ENCODE measurements at regions not wholly inside any gene's neighbourhood (a gene's known extent, or its start where the extent isn't known, plus 50 kb on each side); places are given as distances from the start of the nearest gene placed in this dataset.

GRCh38 chr20:55116598-55116997, 641.2 kb downstream of the DOK5 start:
- Histone ChIP-seq H3K4me1 (no peaks in the 10 kb centered on the region), H3K27ac (no peak overlapping the region), H3K27me3 (no peaks in the 10 kb centered on the region), H3K36me3 (no peaks in the 10 kb centered on the region), H3K4me3 (no peak overlapping the region), H3K9me3 (no peaks in the 10 kb centered on the region)
- ATAC-seq (ENCODE audit: low FRiP score in 2 of 2) (no peak), DNase-seq (no peak)
- WGBS, 2 donors: 78 to 84% methylated on average over 4 of the region's 4 CpGs
- TF ChIP-seq POLR2A (IDR thresholded peaks at IDR 0.05) (no peak), POLR2AphosphoS5 (IDR thresholded peaks at IDR 0.05) (no peak), CTCF (IDR thresholded peaks at IDR 0.05) (no peak), EP300 (IDR thresholded peaks at IDR 0.05) (no peak)

DNA sequence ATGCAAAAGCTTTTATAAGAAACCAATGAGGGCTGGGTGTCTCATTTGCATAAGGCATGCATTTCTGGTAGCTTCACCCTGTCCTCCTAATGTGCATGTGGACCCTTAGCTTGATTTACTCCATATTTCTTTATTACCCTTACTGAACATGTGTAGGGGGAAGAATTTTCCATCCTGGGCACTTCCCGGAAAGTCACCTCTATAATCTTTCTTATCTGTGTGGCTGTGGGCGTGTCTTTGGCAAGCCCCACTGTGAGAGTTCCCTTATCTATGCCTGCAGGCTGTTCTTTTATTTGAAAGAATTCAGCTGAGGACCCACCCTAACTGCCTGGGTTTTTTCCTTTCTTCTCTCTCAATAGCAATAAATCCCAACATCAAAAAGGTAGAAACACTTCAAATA, 627.8 kb downstream of the DOK5 start:
- no peaks in the 10 kb centered on the region for H3K36me3 ChIP-seq
- no peaks in the 10 kb centered on the region for H3K27me3 ChIP-seq
- ATAC-seq (ENCODE audit: low FRiP score in 2 of 2): no peak
- no peaks in the 10 kb centered on the region for H3K9me3 ChIP-seq
- H3K27ac ChIP-seq: no peak overlapping the region
- no peak overlapping the region for H3K4me3 ChIP-seq
- WGBS, 2 donors: 31 to 38% methylated on average over 2 of the region's 2 CpGs
- no peak for DNase-seq
- no peak for TF ChIP-seq POLR2A (IDR thresholded peaks at IDR 0.05)
- TF ChIP-seq CTCF (IDR thresholded peaks at IDR 0.05): no peak
- no peak for TF ChIP-seq EP300 (IDR thresholded peaks at IDR 0.05)
- no peak for TF ChIP-seq POLR2AphosphoS5 (IDR thresholded peaks at IDR 0.05)
- no peaks in the 10 kb centered on the region for H3K4me1 ChIP-seq

DNA sequence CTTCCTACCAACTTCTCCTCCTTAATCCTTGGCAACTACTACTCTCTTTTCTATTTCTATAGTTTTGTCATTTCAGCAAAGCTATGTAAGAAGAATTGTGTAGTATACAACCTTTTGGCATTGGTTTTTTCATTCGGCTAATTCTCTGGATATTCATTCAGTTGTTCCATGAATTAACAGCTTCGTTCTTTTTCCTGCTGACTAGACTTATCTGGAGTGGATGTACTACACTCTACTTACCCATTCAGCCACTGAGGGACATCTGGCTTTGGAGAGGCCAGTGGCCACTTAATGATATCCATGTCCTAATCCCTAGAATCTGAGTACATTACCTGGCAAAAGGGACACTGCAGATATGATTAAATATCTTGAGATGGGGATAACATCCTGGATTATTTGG, 623.9 kb downstream of the DOK5 start:
- no peaks in the 10 kb centered on the region for H3K9me3 ChIP-seq
- DNase-seq (no peak), ATAC-seq (ENCODE audit: low FRiP score in 2 of 2) (no peak)
- H3K36me3 ChIP-seq: no peaks in the 10 kb centered on the region
- no peak overlapping the region for H3K27ac ChIP-seq
- 70 to 71% methylated on average over 2 of the region's 2 CpGs for WGBS, 2 donors
- H3K27me3 ChIP-seq: no peaks in the 10 kb centered on the region
- no peaks in the 10 kb centered on the region for H3K4me1 ChIP-seq
- no peak for TF ChIP-seq POLR2A (IDR thresholded peaks at IDR 0.05)
- no peak for TF ChIP-seq POLR2AphosphoS5 (IDR thresholded peaks at IDR 0.05)
- TF ChIP-seq CTCF (IDR thresholded peaks at IDR 0.05): no peak
- TF ChIP-seq EP300 (IDR thresholded peaks at IDR 0.05): no peak
- H3K4me3 ChIP-seq: no peak overlapping the region

DNA sequence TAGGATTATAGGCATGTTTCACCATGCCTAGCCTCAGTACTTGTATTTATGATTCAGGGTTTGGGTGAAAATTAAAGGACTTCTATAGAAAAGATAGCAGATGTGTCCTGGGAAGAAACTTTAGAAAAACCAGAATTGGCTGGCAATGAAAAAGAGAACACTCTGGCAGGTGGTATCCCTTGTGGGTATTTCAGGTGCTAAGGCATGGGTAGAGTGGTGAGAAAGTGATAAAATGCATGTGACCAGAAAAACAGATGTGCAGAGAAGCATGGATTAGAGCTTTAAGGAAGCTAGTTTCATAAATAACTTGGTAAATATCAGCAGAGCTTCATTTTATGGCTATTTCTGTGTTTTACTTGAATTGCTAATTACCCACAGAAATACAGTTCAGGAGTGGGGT, 622.2 kb downstream of the DOK5 start:
- Histone ChIP-seq H3K9me3 (no peaks in the 10 kb centered on the region), H3K36me3 (no peaks in the 10 kb centered on the region), H3K27me3 (no peaks in the 10 kb centered on the region), H3K27ac (no peak overlapping the region), H3K4me3 (no peak overlapping the region), H3K4me1 (no peaks in the 10 kb centered on the region)
- TF ChIP-seq CTCF (IDR thresholded peaks at IDR 0.05) (no peak), EP300 (IDR thresholded peaks at IDR 0.05) (no peak), POLR2A (IDR thresholded peaks at IDR 0.05) (no peak), POLR2AphosphoS5 (IDR thresholded peaks at IDR 0.05) (no peak)
- DNase-seq (no peak), ATAC-seq (ENCODE audit: low FRiP score in 2 of 2) (no peak)

DNA sequence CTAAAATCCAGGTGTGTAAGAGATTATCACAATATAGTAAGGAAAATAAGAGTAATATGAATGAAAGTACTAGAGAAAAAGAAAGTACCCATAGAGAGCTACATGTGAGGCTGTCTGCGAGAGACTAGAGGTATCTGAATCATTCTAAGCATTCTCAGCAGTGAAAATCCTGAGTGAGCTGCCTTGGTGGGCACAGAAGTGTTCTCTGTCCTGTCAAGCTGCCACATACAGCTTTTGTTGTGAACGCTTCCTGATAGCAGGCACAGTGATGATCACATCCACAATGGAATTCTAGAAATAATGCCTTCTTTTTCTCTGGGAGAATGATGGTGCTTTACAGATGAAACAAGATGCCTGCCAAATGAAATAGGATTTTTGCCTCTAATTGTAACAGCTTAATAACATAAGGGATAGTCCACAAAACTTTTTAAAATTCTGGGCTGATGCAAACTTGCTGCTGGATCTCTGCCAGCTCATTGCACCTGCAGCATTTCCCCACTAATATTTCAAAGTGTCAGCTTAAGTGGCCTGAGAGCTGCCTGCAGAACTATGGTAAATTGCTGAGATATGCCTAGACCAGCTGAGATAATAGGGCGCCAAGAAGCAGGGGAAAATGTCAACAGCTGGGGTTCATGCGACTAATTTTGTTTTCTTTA, 620.5 kb downstream of the DOK5 start:
- H3K27me3 ChIP-seq: no peaks in the 10 kb centered on the region
- no peaks in the 10 kb centered on the region for H3K9me3 ChIP-seq
- DNase-seq (no peak), ATAC-seq (ENCODE audit: low FRiP score in 2 of 2) (no peak)
- TF ChIP-seq EP300 (IDR thresholded peaks at IDR 0.05) (no peak), CTCF (IDR thresholded peaks at IDR 0.05) (no peak), POLR2A (IDR thresholded peaks at IDR 0.05) (no peak), POLR2AphosphoS5 (IDR thresholded peaks at IDR 0.05) (no peak)
- H3K36me3 ChIP-seq: no peaks in the 10 kb centered on the region
- no peak overlapping the region for H3K4me3 ChIP-seq
- H3K27ac ChIP-seq: no peak overlapping the region
- 32 to 48% methylated on average over 4 of the region's 4 CpGs for WGBS, 2 donors
- H3K4me1 ChIP-seq: no peaks in the 10 kb centered on the region
